Stomach (tissue), 8 donors: ENCODE measurements at regions not wholly inside any gene's neighbourhood (a gene's known extent, or its start where the extent isn't known, plus 50 kb on each side); places are given as distances from the start of the nearest gene placed in this dataset.

ENCODE experiments used
- DNase-seq, 2 donors: peaks; one replicate each; pipeline versions ENCODE4 v3.0.0 to v3.0.0-alpha.2; 2013 to 2019
- H3K27ac ChIP-seq, 5 donors: fragments of 200-600 bp in 4 of 5; sonication (generic) in 4 of 5; one replicate each; pipeline ENCODE4 v1.5.1; 2013 to 2019; ENCODE audit warnings: mild to moderate bottlenecking in 1 of 5, moderate library complexity in 1 of 5
- H3K27me3 ChIP-seq, 3 donors: fragments of 200-600 bp; sonication (generic); one replicate each; pipeline ENCODE4 v1.5.1; 2017 to 2019; ENCODE audit warnings: mixed run types in 1 of 3
- H3K36me3 ChIP-seq, 4 donors: fragments of 200-600 bp; sonication (generic); 1 replicate in 3 of 4; 2 replicates in 1 of 4; pipeline ENCODE4 v1.5.1; 2016 to 2019
- H3K4me1 ChIP-seq, 4 donors: fragments of 200-600 bp; sonication (generic); one replicate each; pipeline ENCODE4 v1.5.1; 2016 to 2019
- H3K4me3 ChIP-seq, 4 donors: fragments of 200-600 bp; sonication (generic) in 3 of 4; one replicate each; pipeline ENCODE4 v1.5.1; 2016 to 2019; ENCODE audit warnings: mild to moderate bottlenecking in 1 of 4
- H3K9me3 ChIP-seq, 4 donors: fragments of 200-600 bp; sonication (generic); one replicate each; pipeline ENCODE4 v1.5.1; 2016 to 2019
- CTCF ChIP-seq, 7 experiments: fragments of 450-650 bp in 4 of 7; fragments of 200-600 bp in 3 of 7; sonication (generic) in 3 of 7; IDR thresholded peaks; one replicate each; pipeline ENCODE4 v1.5.1; 2016 to 2019; ENCODE audit warnings: antibody characterized with exemption in 7 of 7, control low read depth in 2 of 7, mild to moderate bottlenecking in 1 of 7
- EP300 ChIP-seq: sonication (generic); formaldehyde crosslinking; IDR thresholded peaks from one replicate; pipeline ENCODE4 v1.6.1; 2017; ENCODE audit warnings: antibody characterized with exemption
- POLR2A ChIP-seq, 4 donors: fragments of 450-650 bp; IDR thresholded peaks; one replicate each; pipeline ENCODE4 v1.6.1; 2016; ENCODE audit warnings: antibody characterized with exemption in 4 of 4, control low read depth in 2 of 4, mild to moderate bottlenecking in 1 of 4, moderate library complexity in 1 of 4
- POLR2AphosphoS5 ChIP-seq, 3 donors: sonication (generic); formaldehyde crosslinking; IDR thresholded peaks; one replicate each; pipeline ENCODE4 v1.6.1; 2016; ENCODE audit warnings: antibody characterized with exemption in 3 of 3
- WGBS, 5 donors: extraction: QIAGEN DNeasy Blood & Tissue Kit in 3 of 5; methylation state at CpG; one replicate each; pipeline versions ENCODE4 v1.1.5 to v1.1.7; 2013 to 2018; 5-methylcytosine and 5-hydroxymethylcytosine counted together
- intact Hi-C: fragments of 100-400 bp; cut with DNase I; formaldehyde crosslinking; loops from one replicate; pipeline ENCODE4 v1.15.1; 2023; ENCODE audit warnings: low total_unique reads
- donor health status: healthy with polysubstance abuse.
- donor health status: Bipolar disorder and iron deficiency.
- donor health status: healthy.

- H3K36me3 ChIP-seq = no peaks in the 10 kb centered on the region
- TF ChIP-seq CTCF (IDR thresholded peaks at IDR 0.05) (no peak), EP300 (no peak), POLR2A (IDR thresholded peaks at IDR 0.05) (no peak), POLR2AphosphoS5 (IDR thresholded peaks at IDR 0.05) (no peak)
- no peaks in the 10 kb centered on the region for H3K4me1 ChIP-seq
- H3K27ac ChIP-seq = no peak overlapping the region
- H3K9me3 ChIP-seq = no peaks in the 10 kb centered on the region
- no peaks in the 10 kb centered on the region for H3K27me3 ChIP-seq
- H3K4me3 ChIP-seq = no peak overlapping the region
- DNase-seq = no peak
- intact Hi-C loops = no loop called here
These were observed 1783.9 kb upstream of the PCDH20 start for GRCh38 chr13:63199508-63199907.

- H3K9me3 ChIP-seq = no peaks in the 10 kb centered on the region
- H3K36me3 ChIP-seq = no peaks in the 10 kb centered on the region
- intact Hi-C loops = no loop called here
- no peak overlapping the region for H3K4me3 ChIP-seq
- H3K4me1 ChIP-seq = no peaks in the 10 kb centered on the region
- TF ChIP-seq POLR2A (IDR thresholded peaks at IDR 0.05) = no peak
- WGBS, 5 donors = 55 to 78% (median 77%) methylated on average over 2 of the region's 2 CpGs
- H3K27ac ChIP-seq = no peak overlapping the region
- H3K27me3 ChIP-seq = no peaks in the 10 kb centered on the region
- DNase-seq = peak in 1 of 2 donors; percentile 24
These were observed 1782.4 kb upstream of the PCDH20 start for GRCh38 chr13:63198071-63198470.

GRCh38 chr13:63195726-63196125 is 1780.1 kb upstream of the PCDH20 start:
- WGBS, 5 donors = 80 to 100% (median 95%) methylated on average over 1 of the region's 1 CpG
- no peaks in the 10 kb centered on the region for H3K4me1 ChIP-seq
- H3K9me3 ChIP-seq = no peaks in the 10 kb centered on the region
- no peak overlapping the region for H3K4me3 ChIP-seq
- no peaks in the 10 kb centered on the region for H3K36me3 ChIP-seq
- no peaks in the 10 kb centered on the region for H3K27me3 ChIP-seq
- TF ChIP-seq POLR2AphosphoS5 (IDR thresholded peaks at IDR 0.05) (no peak), EP300 (no peak), CTCF (IDR thresholded peaks at IDR 0.05) (no peak)
- intact Hi-C loops = no loop called here
- DNase-seq = no peak
- no peak overlapping the region for H3K27ac ChIP-seq

- no peaks in the 10 kb centered on the region for H3K27me3 ChIP-seq
- no peak for TF ChIP-seq EP300
- no peak for TF ChIP-seq CTCF (IDR thresholded peaks at IDR 0.05)
- TF ChIP-seq POLR2A (IDR thresholded peaks at IDR 0.05) = no peak
- no peak for TF ChIP-seq POLR2AphosphoS5 (IDR thresholded peaks at IDR 0.05)
- no peaks in the 10 kb centered on the region for H3K4me1 ChIP-seq
- H3K36me3 ChIP-seq = no peaks in the 10 kb centered on the region
- intact Hi-C loops = no loop called here
- DNase-seq = no peak
- whole genome bisulfite sequencing, 5 donors = 81 to 88% (median 84%) methylated on average over 5 of the region's 5 CpGs
- no peak overlapping the region for H3K27ac ChIP-seq
- no peak overlapping the region for H3K4me3 ChIP-seq
- H3K9me3 ChIP-seq = peaks cover 0 to 3% (median 0%) of the 10 kb centered on the region in 4 donors
These were observed 1775.1 kb upstream of the PCDH20 start for GRCh38 chr13:63190742-63191141.

GRCh38 chr13:63190219-63190618 is 1774.6 kb upstream of the PCDH20 start:
- no peak for DNase-seq
- 78 to 88% (median 84%) methylated on average over 2 of the region's 2 CpGs for WGBS, 5 donors
- H3K27ac ChIP-seq = no peak overlapping the region
- no peaks in the 10 kb centered on the region for H3K36me3 ChIP-seq
- H3K4me3 ChIP-seq = no peak overlapping the region
- no peaks in the 10 kb centered on the region for H3K4me1 ChIP-seq
- no peaks in the 10 kb centered on the region for H3K27me3 ChIP-seq
- H3K9me3 ChIP-seq = peaks cover 0 to 3% (median 0%) of the 10 kb centered on the region in 4 donors
- intact Hi-C loops = no loop called here
- no peak for TF ChIP-seq EP300
- TF ChIP-seq POLR2AphosphoS5 (IDR thresholded peaks at IDR 0.05) = no peak
- no peak for TF ChIP-seq POLR2A (IDR thresholded peaks at IDR 0.05)
- no peak for TF ChIP-seq CTCF (IDR thresholded peaks at IDR 0.05)
